Astrocyte (in vitro differentiated cells and primary cell): ENCODE measurements at regions not wholly inside any gene's neighbourhood (a gene's known extent, or its start where the extent isn't known, plus 50 kb on each side); places are given as distances from the start of the nearest gene placed in this dataset.

Experiments
- DNase-seq: peaks from one replicate; pipeline ENCODE4 v3.0.0-alpha.2; 2010; ENCODE audit warnings: low read depth
- FAIRE-seq: peaks from 2 replicates; lab custom pipeline; 2011; peaks lifted over from hg19 to GRCh38; lab: Jason Lieb, UNC
- H2AFZ ChIP-seq: 2 replicates; pipeline ENCODE4 v1.6.0; 2012; ENCODE audit warnings: low read depth, low read length, inconsistent platforms
- H3K27ac ChIP-seq: 2 replicates; pipeline ENCODE4 v1.5.1; 2011; ENCODE audit warnings: low read depth, low read length, inconsistent platforms
- H3K27me3 ChIP-seq: 2 replicates; pipeline ENCODE4 v1.6.0; 2011; ENCODE audit warnings: low read length, inconsistent platforms; ENCODE audit not compliant: insufficient read depth
- H3K36me3 ChIP-seq: 2 replicates; pipeline ENCODE4 v1.5.1; 2011; ENCODE audit warnings: low read length, inconsistent platforms; ENCODE audit not compliant: insufficient read depth
- H3K4me1 ChIP-seq: 2 replicates; pipeline ENCODE4 v1.5.1; 2011; ENCODE audit warnings: low read length, inconsistent platforms; ENCODE audit not compliant: insufficient read depth
- H3K4me2 ChIP-seq: 2 replicates; pipeline ENCODE4 v1.6.0; 2012; ENCODE audit warnings: low read length, inconsistent platforms
- H3K4me3 ChIP-seq: 2 replicates; pipeline ENCODE4 v1.5.1; 2011; ENCODE audit warnings: low read depth, mild to moderate bottlenecking, low read length, inconsistent platforms; ENCODE audit not compliant: insufficient read depth
- H3K79me2 ChIP-seq: 2 replicates; pipeline ENCODE4 v1.6.0; 2012; ENCODE audit warnings: mild to moderate bottlenecking, low read length, inconsistent platforms; ENCODE audit not compliant: insufficient read depth
- H3K9ac ChIP-seq: 2 replicates; pipeline ENCODE4 v1.6.0; 2012; ENCODE audit warnings: mild to moderate bottlenecking, low read length, inconsistent platforms
- H3K9me3 ChIP-seq: 2 replicates; pipeline ENCODE4 v1.5.1; 2012; ENCODE audit warnings: low read depth, mild to moderate bottlenecking, low read length, inconsistent platforms; ENCODE audit not compliant: insufficient read depth
- H4K20me1 ChIP-seq: 2 replicates; pipeline ENCODE4 v1.6.0; 2012; ENCODE audit warnings: low read length, inconsistent platforms; ENCODE audit not compliant: insufficient read depth
- H3K27ac Mint-ChIP-seq: one replicate; pipeline ENCODE4 v1.8.0; 2021; ENCODE audit warnings: mild to moderate bottlenecking, mixed read lengths; ENCODE audit not compliant: unreplicated experiment
- H3K27me3 Mint-ChIP-seq: one replicate; pipeline ENCODE4 v1.8.0; 2021; ENCODE audit warnings: low read depth, mixed read lengths; ENCODE audit not compliant: unreplicated experiment
- H3K36me3 Mint-ChIP-seq: one replicate; pipeline ENCODE4 v1.8.0; 2021; ENCODE audit warnings: low read depth, mixed read lengths; ENCODE audit not compliant: unreplicated experiment
- H3K4me1 Mint-ChIP-seq: one replicate; pipeline ENCODE4 v1.8.0; 2021; ENCODE audit warnings: low read depth, mixed read lengths; ENCODE audit not compliant: unreplicated experiment
- H3K4me3 Mint-ChIP-seq: one replicate; pipeline ENCODE4 v1.8.0; 2021; ENCODE audit warnings: mild to moderate bottlenecking, moderate library complexity, mixed read lengths; ENCODE audit not compliant: unreplicated experiment
- H3K9me3 Mint-ChIP-seq: one replicate; pipeline ENCODE4 v1.8.0; 2021; ENCODE audit warnings: mild to moderate bottlenecking, mixed read lengths; ENCODE audit not compliant: unreplicated experiment
- CTCF ChIP-seq: IDR thresholded peaks from 2 replicates; pipeline ENCODE4 v1.5.1; 2011; ENCODE audit warnings: low read depth, mild to moderate bottlenecking, inconsistent platforms, low read length, moderate library complexity; ENCODE audit not compliant: insufficient read depth
- EZH2 ChIP-seq: IDR thresholded peaks from 2 replicates; pipeline ENCODE4 v1.6.1; 2012; ENCODE audit warnings: mild to moderate bottlenecking, low read length, inconsistent platforms; ENCODE audit not compliant: insufficient read depth

DNA sequence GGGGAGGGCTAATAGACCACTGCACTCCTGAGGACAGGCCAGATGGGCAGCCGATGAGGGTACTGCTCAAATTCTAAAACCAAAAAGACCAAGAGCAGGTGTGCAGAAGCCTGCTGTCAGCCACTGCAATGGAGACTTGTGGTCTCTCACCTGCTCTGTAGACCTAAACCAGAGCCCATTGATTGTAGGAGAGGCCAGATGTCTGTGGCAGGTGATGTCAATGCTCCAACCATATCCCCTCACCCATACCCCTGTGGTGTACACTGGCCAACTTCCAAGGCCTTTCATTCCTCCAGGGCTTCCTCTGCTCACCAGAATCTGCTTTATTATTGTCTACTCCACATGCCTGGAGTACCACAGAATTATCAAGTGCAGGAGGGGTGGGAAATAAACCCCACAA, 116.9 kb upstream of the CHST15 start:
- DNase-seq (no peak), FAIRE-seq (no peak)
- Histone ChIP-seq H3K36me3 (no peaks in the 10 kb centered on the region), H3K4me2 (no peak overlapping the region), H3K9me3 (no peaks in the 10 kb centered on the region), H3K79me2 (no peaks in the 10 kb centered on the region), H2AFZ (no peak overlapping the region), H3K9ac (no peak overlapping the region), H4K20me1 (no peaks in the 10 kb centered on the region), H3K27me3 (peaks cover 2% of the 10 kb centered on the region), H3K4me3 (no peak overlapping the region), H3K27ac (no peak overlapping the region), H3K4me1 (no peaks in the 10 kb centered on the region)
- peaks cover 24% of the 10 kb centered on the region for H3K27me3 Mint-ChIP-seq
- H3K4me3 Mint-ChIP-seq: no peak overlapping the region
- no peak for TF ChIP-seq CTCF
- no peak for TF ChIP-seq EZH2
- peaks cover 16% of the 10 kb centered on the region for H3K9me3 Mint-ChIP-seq
- H3K4me1 Mint-ChIP-seq: no peaks in the 10 kb centered on the region
- H3K36me3 Mint-ChIP-seq: no peaks in the 10 kb centered on the region
- no peak overlapping the region for H3K27ac Mint-ChIP-seq

DNA sequence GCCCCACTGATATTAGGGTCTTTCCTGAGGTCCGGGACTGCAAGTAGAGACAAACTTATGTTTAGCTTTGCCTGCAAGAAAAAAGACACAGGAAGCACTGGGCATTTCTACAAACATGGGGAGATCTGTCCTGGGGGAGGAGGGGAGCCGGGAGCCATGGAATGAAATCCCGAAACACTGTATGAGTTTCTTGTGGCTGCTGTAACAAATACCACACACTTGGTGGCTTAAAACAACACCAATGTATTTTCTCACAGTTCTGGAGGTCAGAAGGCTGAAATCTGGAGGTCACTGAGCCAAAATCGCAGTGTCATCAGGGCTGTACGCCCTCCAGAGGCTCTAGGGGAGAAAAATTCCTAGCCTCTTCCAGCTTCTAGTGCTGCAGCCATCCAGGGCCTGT, 114.0 kb upstream of the CHST15 start:
- Histone ChIP-seq H3K4me2 (no peak overlapping the region), H3K27ac (no peak overlapping the region), H3K4me3 (no peak overlapping the region), H3K79me2 (no peaks in the 10 kb centered on the region), H3K9me3 (no peaks in the 10 kb centered on the region), H4K20me1 (no peaks in the 10 kb centered on the region), H2AFZ (no peak overlapping the region), H3K4me1 (no peaks in the 10 kb centered on the region), H3K36me3 (no peaks in the 10 kb centered on the region), H3K27me3 (peaks cover 2% of the 10 kb centered on the region), H3K9ac (no peak overlapping the region)
- no peak for DNase-seq
- Mint-ChIP-seq H3K9me3 (peaks cover 18% of the 10 kb centered on the region), H3K27me3 (peaks cover 34% of the 10 kb centered on the region), H3K4me1 (no peaks in the 10 kb centered on the region), H3K36me3 (no peaks in the 10 kb centered on the region), H3K27ac (no peak overlapping the region), H3K4me3 (no peak overlapping the region)
- no peak for TF ChIP-seq CTCF
- FAIRE-seq: no peak

- no peaks in the 10 kb centered on the region for H3K36me3 ChIP-seq
- FAIRE-seq (no peak), DNase-seq (no peak)
- Mint-ChIP-seq H3K4me3 (no peak overlapping the region), H3K27ac (no peak overlapping the region), H3K4me1 (no peaks in the 10 kb centered on the region), H3K27me3 (peaks cover 37% of the 10 kb centered on the region), H3K36me3 (no peaks in the 10 kb centered on the region), H3K9me3 (peaks cover 17% of the 10 kb centered on the region)
- TF ChIP-seq CTCF (no peak), EZH2 (no peak)
- H3K27ac ChIP-seq: no peak overlapping the region
- H3K4me2 ChIP-seq: no peak overlapping the region
- H3K27me3 ChIP-seq: peaks cover 2% of the 10 kb centered on the region
- H3K79me2 ChIP-seq: no peaks in the 10 kb centered on the region
- no peak overlapping the region for H2AFZ ChIP-seq
- no peak overlapping the region for H3K4me3 ChIP-seq
- H4K20me1 ChIP-seq: no peaks in the 10 kb centered on the region
- no peak overlapping the region for H3K9ac ChIP-seq
- no peaks in the 10 kb centered on the region for H3K9me3 ChIP-seq
- H3K4me1 ChIP-seq: no peaks in the 10 kb centered on the region
These were observed 113.2 kb upstream of the CHST15 start for GRCh38 chr10:124206616-124207015.
